Body of pancreas (tissue), 4 donors: ENCODE measurements at regions not wholly inside any gene's neighbourhood (a gene's known extent, or its start where the extent isn't known, plus 50 kb on each side); places are given as distances from the start of the nearest gene placed in this dataset.

Experiments used
- ATAC-seq: fragments of 150-250 bp; one replicate; pipeline ENCODE4 v1.9.1; 2016
- DNase-seq, 4 donors: peaks; one replicate each; pipeline ENCODE4 v3.0.0-alpha.2; 2019
- H3K27ac ChIP-seq, 4 donors: fragments of 200-600 bp; sonication (generic); 1 replicate in 3 of 4; 2 replicates in 1 of 4; pipeline versions ENCODE4 v1.5.1 to v1.6.1; 2016 to 2019; ENCODE audit warnings: mild to moderate bottlenecking in 1 of 4, mixed read lengths in 1 of 4, moderate library complexity in 1 of 4
- H3K27me3 ChIP-seq, 2 donors: fragments of 200-600 bp; sonication (generic); one replicate each; pipeline ENCODE4 v1.6.0; 2016; ENCODE audit warnings: mild to moderate bottlenecking in 1 of 2
- H3K36me3 ChIP-seq, 2 donors: fragments of 200-600 bp; sonication (generic); replicated peaks in 1 of 2; 2 replicates each; pipeline ENCODE4 v1.5.1; 2016; ENCODE audit warnings: low read depth in 2 of 2; ENCODE audit not compliant: insufficient read depth in 1 of 2
- H3K4me1 ChIP-seq: fragments of 200-600 bp; sonication (generic); one replicate; pipeline ENCODE4 v1.6.0; 2016
- H3K4me3 ChIP-seq, 2 donors: fragments of 200-600 bp; sonication (generic); 1 replicate in 1 of 2; 2 replicates in 1 of 2; pipeline ENCODE4 v1.5.1; 2016 to 2019
- H3K9me3 ChIP-seq, 3 donors: fragments of 200-600 bp; sonication (generic); 1 replicate in 2 of 3; 2 replicates in 1 of 3; pipeline ENCODE4 v1.5.1; 2016
- CTCF ChIP-seq, 7 experiments: fragments of 450-650 bp in 4 of 7; fragments of 200-600 bp in 3 of 7; sonication (generic) in 3 of 7; IDR thresholded peaks; one replicate each; pipeline ENCODE4 v1.5.1; 2016 to 2019; ENCODE audit warnings: antibody characterized with exemption in 7 of 7
- POLR2A ChIP-seq, 3 donors: fragments of 450-650 bp; IDR thresholded peaks; one replicate each; pipeline ENCODE4 v1.6.1; 2016; ENCODE audit warnings: antibody characterized with exemption in 3 of 3, mild to moderate bottlenecking in 2 of 3
- WGBS, 2 donors: methylation state at CpG; one replicate each; pipeline ENCODE4 v1.1.5; 2017; 5-methylcytosine and 5-hydroxymethylcytosine counted together
- intact Hi-C: fragments of 100-400 bp; cut with DNase I; formaldehyde crosslinking; loops from one replicate; pipeline ENCODE4 v1.15.1; 2023

GRCh38 chr13:90675129-90675528 lies 672.4 kb upstream of the MIR17HG start:
- no peaks in the 10 kb centered on the region for H3K36me3 ChIP-seq
- ATAC-seq = no peak
- H3K27ac ChIP-seq = no peak overlapping the region
- H3K4me1 ChIP-seq = no peaks in the 10 kb centered on the region
- intact Hi-C loops = no loop called here
- H3K27me3 ChIP-seq = no peaks in the 10 kb centered on the region
- no peak overlapping the region for H3K4me3 ChIP-seq
- WGBS, 2 donors = 95 to 98% methylated on average over 2 of the region's 2 CpGs
- DNase-seq = no peak
- no peak for TF ChIP-seq CTCF (IDR thresholded peaks at IDR 0.05)
- no peak for TF ChIP-seq POLR2A (IDR thresholded peaks at IDR 0.05)
- no peaks in the 10 kb centered on the region for H3K9me3 ChIP-seq

- 62 to 72% methylated on average over 3 of the region's 3 CpGs for WGBS, 2 donors
- no peak overlapping the region for H3K4me3 ChIP-seq
- no peak overlapping the region for H3K27ac ChIP-seq
- no peaks in the 10 kb centered on the region for H3K4me1 ChIP-seq
- no peaks in the 10 kb centered on the region for H3K9me3 ChIP-seq
- TF ChIP-seq POLR2A (IDR thresholded peaks at IDR 0.05) (no peak), CTCF (IDR thresholded peaks at IDR 0.05) (no peak)
- intact Hi-C loops = no loop called here
- no peaks in the 10 kb centered on the region for H3K27me3 ChIP-seq
- no peak for ATAC-seq
- no peak for DNase-seq
- no peaks in the 10 kb centered on the region for H3K36me3 ChIP-seq
These were observed 666.7 kb upstream of the MIR17HG start for GRCh38 chr13:90680826-90681225.

- H3K36me3 ChIP-seq = no peaks in the 10 kb centered on the region
- ATAC-seq = no peak
- WGBS, 2 donors = 66% methylated on average over 6 of the region's 6 CpGs
These were observed 663.8 kb upstream of the MIR17HG start for GRCh38 chr13:90683711-90684131.

GRCh38 chr13:90686442-90686841 lies 661.0 kb upstream of the MIR17HG start:
- DNase-seq = peak in 1 of 4 donors; percentile 6
- Histone ChIP-seq H3K4me1 (no peaks in the 10 kb centered on the region), H3K4me3 (no peak overlapping the region), H3K27ac (no peak overlapping the region), H3K27me3 (no peaks in the 10 kb centered on the region), H3K9me3 (no peaks in the 10 kb centered on the region), H3K36me3 (no peaks in the 10 kb centered on the region)
- 64 to 74% methylated on average over 3 of the region's 3 CpGs for WGBS, 2 donors
- intact Hi-C loops = no loop called here
- no peak for TF ChIP-seq CTCF (IDR thresholded peaks at IDR 0.05)
- TF ChIP-seq POLR2A (IDR thresholded peaks at IDR 0.05) = no peak
- ATAC-seq = peak; percentile 52

More at GRCh38 chr13:90683711-90684131, 663.8 kb upstream of the MIR17HG start:
- intact Hi-C loops = no loop called here
- DNase-seq = no peak
- TF ChIP-seq POLR2A (IDR thresholded peaks at IDR 0.05) = no peak
- TF ChIP-seq CTCF (IDR thresholded peaks at IDR 0.05) = no peak
- Histone ChIP-seq H3K27ac (no peak overlapping the region), H3K4me1 (no peaks in the 10 kb centered on the region), H3K9me3 (no peaks in the 10 kb centered on the region), H3K4me3 (no peak overlapping the region), H3K27me3 (no peaks in the 10 kb centered on the region)

- no peak for ATAC-seq
- no peak for DNase-seq
- Histone ChIP-seq H3K9me3 (no peaks in the 10 kb centered on the region), H3K4me1 (no peaks in the 10 kb centered on the region), H3K36me3 (no peaks in the 10 kb centered on the region), H3K4me3 (no peak overlapping the region), H3K27me3 (no peaks in the 10 kb centered on the region), H3K27ac (no peak overlapping the region)
- intact Hi-C loops = no loop called here
- WGBS, 2 donors = 93 to 94% methylated on average over 3 of the region's 3 CpGs
- TF ChIP-seq CTCF (IDR thresholded peaks at IDR 0.05) = no peak
- no peak for TF ChIP-seq POLR2A (IDR thresholded peaks at IDR 0.05)
These were observed 658.4 kb upstream of the MIR17HG start for GRCh38 chr13:90689111-90689510.
